Psoas muscle (tissue), 7 donors: ENCODE measurements at regions not wholly inside any gene's neighbourhood (a gene's known extent, or its start where the extent isn't known, plus 50 kb on each side); places are given as distances from the start of the nearest gene placed in this dataset.

Experiments used
- ATAC-seq, 4 donors: fragments of 200-7000 bp; cut with Tn5 transposase; one replicate each; pipeline ENCODE4 v1.9.1; 2020; ENCODE audit warnings: moderate library complexity in 3 of 4, mild to moderate bottlenecking in 2 of 4
- DNase-seq, 2 donors: peaks; one replicate each; pipeline ENCODE4 v3.0.0-alpha.2; 2020
- H3K27ac ChIP-seq: fragments of 200-600 bp; one replicate; pipeline ENCODE4 v1.8.0; 2022
- H3K27me3 ChIP-seq, 3 donors: fragments of 200-600 bp in 1 of 3; one replicate each; pipeline versions ENCODE4 v1.6.1 to v1.8.0; 2013 to 2022; ENCODE audit warnings: low read length in 2 of 3, mild to moderate bottlenecking in 2 of 3, moderate library complexity in 1 of 3; ENCODE audit not compliant: insufficient read depth in 3 of 3
- H3K36me3 ChIP-seq, 2 donors: fragments of 200-600 bp in 1 of 2; one replicate each; pipeline versions ENCODE4 v1.6.1 to v1.8.0; 2013 to 2022; ENCODE audit warnings: low read depth in 1 of 2, mild to moderate bottlenecking in 1 of 2, moderate library complexity in 1 of 2; ENCODE audit not compliant: insufficient read depth in 1 of 2
- H3K4me1 ChIP-seq: fragments of 200-600 bp; one replicate; pipeline ENCODE4 v1.8.0; 2022
- H3K4me3 ChIP-seq: fragments of 200-600 bp; one replicate; pipeline ENCODE4 v1.8.0; 2022; ENCODE audit warnings: mild to moderate bottlenecking
- H3K9me3 ChIP-seq: fragments of 200-600 bp; one replicate; pipeline ENCODE4 v1.8.0; 2022
- CTCF ChIP-seq: fragments of 200-600 bp; IDR thresholded peaks from one replicate; pipeline ENCODE4 v1.8.0; 2022; ENCODE audit warnings: antibody characterized with exemption
- WGBS, 3 donors: extraction: QIAGEN DNeasy Blood & Tissue Kit; methylation state at CpG; one replicate each; pipeline versions ENCODE4 v1.1.6 to v1.1.7; 2013; 5-methylcytosine and 5-hydroxymethylcytosine counted together
- intact Hi-C, 2 donors: fragments of 100-400 bp; cut with DNase I; formaldehyde crosslinking; loops; one replicate each; pipeline versions ENCODE4 v1.11.0 to v1.14.2; 2022
- donor health status: healthy with polysubstance abuse.
- donor health status: DM: no; HTN: no; CAD: no; lungs with moderate emphysema.
- donor health status: Bipolar disorder and iron deficiency.
- donor health status: healthy.
- donor health status: DM: yes; HTN: yes; CAD: no.
- donor health status: DM: no; HTN: no; CAD: no.
- donor health status: DM: yes; HTN: yes; CAD: no.

GRCh38 chr6:164294047-164294784 is 879.7 kb downstream of the QKI start:
- H3K4me1 ChIP-seq, result no peaks in the 10 kb centered on the region
- no peaks in the 10 kb centered on the region for H3K36me3 ChIP-seq
- peaks cover 0 to 2% (median 0%) of the 10 kb centered on the region in 3 donors for H3K27me3 ChIP-seq
- no peak for DNase-seq
- no peak overlapping the region for H3K27ac ChIP-seq
- TF ChIP-seq CTCF, result no peak
- peaks cover 12% of the 10 kb centered on the region for H3K9me3 ChIP-seq
- 71 to 76% (median 73%) methylated on average over 9 of the region's 9 CpGs for WGBS, 3 donors
- intact Hi-C loops, result no loop called here
- no peak for ATAC-seq
- H3K4me3 ChIP-seq, result no peak overlapping the region

GRCh38 chr6:164291224-164291623 is 876.7 kb downstream of the QKI start:
- Histone ChIP-seq H3K27ac (no peak overlapping the region), H3K36me3 (no peaks in the 10 kb centered on the region), H3K4me1 (no peaks in the 10 kb centered on the region), H3K9me3 (peaks cover 12% of the 10 kb centered on the region), H3K27me3 (peaks cover 0 to 2% (median 0%) of the 10 kb centered on the region in 3 donors), H3K4me3 (no peak overlapping the region)
- intact Hi-C loops, result no loop called here
- ATAC-seq (no peak), DNase-seq (no peak)
- no peak for TF ChIP-seq CTCF

- intact Hi-C loops, result no loop called here
- 88 to 96% (median 93%) methylated on average over 3 of the region's 3 CpGs for WGBS, 3 donors
- Histone ChIP-seq H3K4me3 (no peak overlapping the region), H3K9me3 (peaks cover 12% of the 10 kb centered on the region), H3K27ac (no peak overlapping the region), H3K4me1 (no peaks in the 10 kb centered on the region), H3K36me3 (no peaks in the 10 kb centered on the region), H3K27me3 (peaks cover 0 to 2% (median 0%) of the 10 kb centered on the region in 3 donors)
- DNase-seq, result no peak
- no peak for ATAC-seq
- no peak for TF ChIP-seq CTCF
Measured at GRCh38 chr6:164290101-164290500, 875.6 kb downstream of the QKI start.

GRCh38 chr6:164286011-164286410 is 871.5 kb downstream of the QKI start:
- no peak for TF ChIP-seq CTCF
- WGBS, 3 donors, result 50 to 69% (median 55%) methylated on average over 3 of the region's 3 CpGs
- H3K9me3 ChIP-seq, result no peaks in the 10 kb centered on the region
- intact Hi-C loops, result no loop called here
- H3K27me3 ChIP-seq, result peaks cover 0 to 2% (median 0%) of the 10 kb centered on the region in 3 donors
- H3K36me3 ChIP-seq, result no peaks in the 10 kb centered on the region
- H3K27ac ChIP-seq, result no peak overlapping the region
- no peak overlapping the region for H3K4me3 ChIP-seq
- ATAC-seq (no peak), DNase-seq (no peak)
- no peaks in the 10 kb centered on the region for H3K4me1 ChIP-seq

GRCh38 chr6:164283574-164283973 is 869.1 kb downstream of the QKI start:
- H3K4me1 ChIP-seq, result no peaks in the 10 kb centered on the region
- 78 to 82% (median 82%) methylated on average over 5 of the region's 5 CpGs for WGBS, 3 donors
- DNase-seq (no peak), ATAC-seq (no peak)
- H3K9me3 ChIP-seq, result no peaks in the 10 kb centered on the region
- no peak for TF ChIP-seq CTCF
- H3K36me3 ChIP-seq, result no peaks in the 10 kb centered on the region
- no peak overlapping the region for H3K4me3 ChIP-seq
- H3K27me3 ChIP-seq, result no peaks in the 10 kb centered on the region
- intact Hi-C loops, result no loop called here
- H3K27ac ChIP-seq, result no peak overlapping the region
